CD4-positive, alpha-beta T cell (primary cell): ENCODE measurements at regions not wholly inside any gene's neighbourhood (a gene's known extent, or its start where the extent isn't known, plus 50 kb on each side); places are given as distances from the start of the nearest gene placed in this dataset.

Experiments used
- ATAC-seq: fragments of 200-7000 bp; cut with Tn5 transposase; one replicate; pipeline ENCODE4 v1.10.0; 2022; ENCODE audit warnings: mild to moderate bottlenecking; ENCODE audit not compliant: poor library complexity
- CTCF ChIA-PET: fragments of 350-600 bp; sonication (Branson Sonifier 250); formaldehyde crosslinking; loops from one replicate; lab custom pipeline; 2021; ENCODE audit warnings: antibody characterized with exemption, inconsistent platforms; lab: Charles Lee
- POLR2A ChIA-PET: fragments of 350-600 bp; sonication (Branson Sonifier 250); formaldehyde crosslinking; loops from one replicate; lab custom pipeline; 2021; ENCODE audit warnings: antibody characterized with exemption, inconsistent platforms; lab: Charles Lee
- DNase-seq, 14 experiments: peaks; one replicate each; pipeline ENCODE4 v3.0.0-alpha.2; 2013 to 2020; ENCODE audit warnings: mixed read lengths in 2 of 14
- H3K27ac ChIP-seq, 2 donors: one replicate each; pipeline versions ENCODE4 v1.5.1 to v1.7.0; 2013; ENCODE audit warnings: low read length in 2 of 2, low read depth in 1 of 2, mild to moderate bottlenecking in 1 of 2
- H3K27me3 ChIP-seq, 2 experiments: 1 replicate in 1 of 2; 2 replicates in 1 of 2; pipeline versions ENCODE4 v1.6.1 to v1.7.0; 2013; ENCODE audit warnings: low read length in 2 of 2, control low read depth in 1 of 2, mild to moderate bottlenecking in 1 of 2, moderate library complexity in 1 of 2; ENCODE audit not compliant: insufficient read depth in 2 of 2, control insufficient read depth in 1 of 2
- H3K36me3 ChIP-seq: one replicate; pipeline ENCODE4 v1.6.1; 2013; ENCODE audit warnings: low read length, control low read depth; ENCODE audit not compliant: insufficient read depth
- H3K4me1 ChIP-seq: one replicate; pipeline ENCODE4 v1.6.1; 2013; ENCODE audit warnings: low read length, control low read depth; ENCODE audit not compliant: insufficient read depth
- H3K4me3 ChIP-seq: one replicate; pipeline ENCODE4 v1.5.1; 2013; ENCODE audit warnings: mild to moderate bottlenecking, low read length, moderate library complexity
- H3K9me3 ChIP-seq, 2 experiments: 1 replicate in 1 of 2; 2 replicates in 1 of 2; pipeline versions ENCODE4 v1.6.1 to v1.7.0; 2013; ENCODE audit warnings: low read length in 2 of 2, mild to moderate bottlenecking in 2 of 2, control low read depth in 1 of 2, moderate library complexity in 1 of 2; ENCODE audit not compliant: control insufficient read depth in 1 of 2, insufficient read depth in 1 of 2
- H3K27ac Mint-ChIP-seq: one replicate; pipeline ENCODE4 v1.8.0; 2020; ENCODE audit warnings: mixed read lengths
- H3K27me3 Mint-ChIP-seq: one replicate; pipeline ENCODE4 v1.8.0; 2021; ENCODE audit warnings: mixed read lengths
- H3K36me3 Mint-ChIP-seq: one replicate; pipeline ENCODE4 v1.8.0; 2021; ENCODE audit warnings: low read depth, mixed read lengths
- H3K4me1 Mint-ChIP-seq: one replicate; pipeline ENCODE4 v1.8.0; 2021; ENCODE audit warnings: low read depth, mixed read lengths
- H3K4me3 Mint-ChIP-seq: one replicate; pipeline ENCODE4 v1.8.0; 2020; ENCODE audit warnings: mild to moderate bottlenecking, mixed read lengths
- H3K9me3 Mint-ChIP-seq: one replicate; pipeline ENCODE4 v1.8.0; 2020; ENCODE audit warnings: mixed read lengths
- CTCF ChIP-seq: fragments of 200-600 bp; IDR thresholded peaks from one replicate; pipeline ENCODE4 v1.8.0; 2022; ENCODE audit warnings: antibody characterized with exemption, mild to moderate bottlenecking
- intact Hi-C, 2 experiments: fragments of 100-400 bp; cut with DNase I in 1 of 2; cut with micrococcal nuclease in 1 of 2; formaldehyde crosslinking; loops; one replicate each; pipeline versions ENCODE4 v1.15.1 to v1.9.0; 2023 to 2025; cut with DNase I, micrococcal nuclease

- Mint-ChIP-seq H3K27ac (no peak overlapping the region), H3K4me1 (no peaks in the 10 kb centered on the region), H3K4me3 (no peak overlapping the region), H3K36me3 (no peaks in the 10 kb centered on the region), H3K9me3 (no peaks in the 10 kb centered on the region), H3K27me3 (no peaks in the 10 kb centered on the region)
- CTCF ChIA-PET: no interaction called here
- H3K27ac ChIP-seq: no peak overlapping the region
- H3K4me3 ChIP-seq: no peak overlapping the region
- DNase-seq (peak in 3 of 14 experiments; percentile 2 to 17 (median 7)), ATAC-seq (no peak)
- no peaks in the 10 kb centered on the region for H3K27me3 ChIP-seq
- H3K36me3 ChIP-seq: no peaks in the 10 kb centered on the region
- no peak for TF ChIP-seq CTCF
- H3K4me1 ChIP-seq: no peaks in the 10 kb centered on the region
- POLR2A ChIA-PET: no interaction called here
- no peaks in the 10 kb centered on the region for H3K9me3 ChIP-seq
- intact Hi-C loops: no loop called here
Measured at GRCh38 chr1:221188458-221188857, 309.2 kb downstream of the HLX start.

GRCh38 chr1:221190249-221190648 lies 311.0 kb downstream of the HLX start:
- Mint-ChIP-seq H3K36me3 (no peaks in the 10 kb centered on the region), H3K27ac (no peak overlapping the region), H3K27me3 (no peaks in the 10 kb centered on the region), H3K4me3 (no peak overlapping the region), H3K4me1 (no peaks in the 10 kb centered on the region), H3K9me3 (no peaks in the 10 kb centered on the region)
- no peak overlapping the region for H3K27ac ChIP-seq
- H3K9me3 ChIP-seq: no peaks in the 10 kb centered on the region
- no peak for TF ChIP-seq CTCF
- CTCF ChIA-PET: no interaction called here
- H3K4me3 ChIP-seq: no peak overlapping the region
- DNase-seq (no peak), ATAC-seq (no peak)
- no peaks in the 10 kb centered on the region for H3K36me3 ChIP-seq
- no peaks in the 10 kb centered on the region for H3K27me3 ChIP-seq
- intact Hi-C loops: no loop called here
- POLR2A ChIA-PET: no interaction called here
- no peaks in the 10 kb centered on the region for H3K4me1 ChIP-seq

GRCh38 chr1:221192055-221192454 lies 312.8 kb downstream of the HLX start:
- Histone ChIP-seq H3K27me3 (no peaks in the 10 kb centered on the region), H3K27ac (no peak overlapping the region), H3K36me3 (no peaks in the 10 kb centered on the region), H3K4me1 (no peaks in the 10 kb centered on the region), H3K9me3 (no peaks in the 10 kb centered on the region), H3K4me3 (no peak overlapping the region)
- Mint-ChIP-seq H3K27me3 (no peaks in the 10 kb centered on the region), H3K27ac (no peak overlapping the region), H3K4me1 (no peaks in the 10 kb centered on the region), H3K4me3 (no peak overlapping the region), H3K9me3 (no peaks in the 10 kb centered on the region), H3K36me3 (no peaks in the 10 kb centered on the region)
- ATAC-seq (no peak), DNase-seq (no peak)
- intact Hi-C loops: no loop called here
- ChIA-PET POLR2A (no interaction called here), CTCF (no interaction called here)
- no peak for TF ChIP-seq CTCF
